ENCODE measurements at regions not wholly inside any gene's neighbourhood (a gene's known extent, or its start where the extent isn't known, plus 50 kb on each side); places are given as distances from the start of the nearest gene placed in this dataset.

DNA sequence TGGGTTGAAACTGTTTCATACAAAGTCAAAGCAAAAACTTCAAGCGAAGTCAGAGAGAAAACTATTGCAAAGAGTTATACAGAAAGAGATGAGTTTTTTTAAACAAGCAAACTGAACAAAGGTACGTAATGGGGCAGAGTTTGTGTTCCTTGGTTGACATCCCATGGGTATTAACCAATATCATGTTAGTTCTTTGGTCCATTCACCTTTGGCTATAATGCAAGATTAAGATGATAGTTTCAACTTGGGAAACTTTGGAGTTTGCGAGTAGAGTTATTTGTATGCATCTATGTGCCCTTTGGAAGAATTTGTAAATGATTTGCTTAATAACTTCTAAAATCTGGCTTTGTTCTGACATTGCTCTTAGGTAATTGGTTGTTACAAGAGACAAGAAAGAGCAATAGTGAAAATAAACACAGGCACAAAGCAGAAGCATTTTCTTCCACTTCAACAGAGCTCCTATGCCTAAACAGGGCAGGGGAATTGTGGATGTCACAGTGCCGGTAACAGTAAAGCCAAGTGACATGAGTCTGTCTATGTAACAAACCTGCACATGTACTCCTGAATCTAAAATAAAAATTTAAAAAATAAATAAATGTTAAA lies 936.1 kb downstream of the SUCLG1 start:
- Mint-ChIP-seq H3K4me3 (no peak overlapping the region), H3K9me3 (ENCODE audit: low read depth) (peaks cover 10% of the 10 kb centered on the region), H3K36me3 (no peaks in the 10 kb centered on the region), H3K27ac (no peak overlapping the region), H3K4me1 (no peaks in the 10 kb centered on the region), H3K27me3 (no peaks in the 10 kb centered on the region)
- no peak for DNase-seq
- CTCF ChIA-PET = no interaction called here
- no peak for ATAC-seq

DNA sequence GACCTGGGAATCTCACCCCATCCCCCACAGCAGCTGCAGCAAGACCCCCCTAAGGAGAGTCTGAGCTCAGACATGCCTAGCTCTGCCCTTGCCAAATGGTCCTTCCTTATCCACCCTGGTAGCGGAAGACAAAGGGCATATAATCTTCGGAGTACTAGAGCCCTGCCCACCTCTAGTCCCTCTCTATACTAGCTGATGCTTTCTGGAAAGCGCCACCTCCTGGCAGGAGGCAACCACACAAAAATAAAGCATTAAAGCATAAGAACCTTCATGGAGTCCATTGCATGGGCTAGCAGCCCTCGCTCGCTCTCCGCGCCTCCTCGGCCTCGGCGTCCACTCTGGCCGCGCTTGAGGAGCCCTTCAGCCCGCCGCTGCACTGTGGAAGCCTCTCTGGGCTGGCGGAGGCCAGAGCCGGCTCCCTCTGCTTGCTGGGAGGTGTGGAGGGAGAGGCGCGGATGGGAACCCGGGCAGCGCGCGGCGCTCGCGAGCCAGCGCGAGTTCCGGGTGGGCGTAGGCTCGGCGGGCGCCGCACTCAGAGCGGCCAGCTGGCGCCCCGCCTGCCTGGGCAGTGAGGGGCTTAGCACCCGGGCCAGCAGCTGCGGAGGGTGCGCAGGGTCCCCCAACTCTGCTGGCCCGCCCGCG lies 941.2 kb downstream of the SUCLG1 start:
- Mint-ChIP-seq H3K36me3 (no peaks in the 10 kb centered on the region), H3K9me3 (ENCODE audit: low read depth) (peaks cover 9% of the 10 kb centered on the region), H3K4me3 (no peak overlapping the region), H3K4me1 (no peaks in the 10 kb centered on the region), H3K27ac (no peak overlapping the region), H3K27me3 (no peaks in the 10 kb centered on the region)
- DNase-seq (no peak), ATAC-seq (no peak)
- CTCF ChIA-PET = no interaction called here

DNA sequence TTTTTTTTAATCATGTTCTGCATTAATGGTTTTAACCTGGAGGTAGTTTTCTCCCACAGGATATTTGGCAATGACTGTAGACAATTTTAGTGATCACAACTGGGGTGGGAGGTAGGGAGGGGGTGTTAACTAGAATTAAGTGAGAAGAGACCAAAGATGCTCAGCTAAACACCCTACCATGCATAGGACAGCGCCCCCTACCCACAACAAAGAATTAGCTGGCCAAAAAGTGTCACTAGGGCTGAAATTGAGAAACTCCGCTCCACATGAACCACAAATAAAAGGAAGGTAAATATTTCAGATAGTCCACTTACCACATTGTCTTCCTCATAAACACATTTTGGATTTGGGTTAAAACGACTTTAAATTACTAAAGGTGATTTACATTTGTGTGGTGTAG lies 942.6 kb downstream of the SUCLG1 start:
- no peak overlapping the region for H3K4me3 Mint-ChIP-seq
- H3K4me1 Mint-ChIP-seq = no peaks in the 10 kb centered on the region
- peaks cover 10% of the 10 kb centered on the region for H3K9me3 Mint-ChIP-seq (ENCODE audit: low read depth)
- H3K27me3 Mint-ChIP-seq = no peaks in the 10 kb centered on the region
- no peak overlapping the region for H3K27ac Mint-ChIP-seq
- H3K36me3 Mint-ChIP-seq = no peaks in the 10 kb centered on the region
- ATAC-seq (no peak), DNase-seq (no peak)
- CTCF ChIA-PET = no interaction called here

GRCh38 chr2:83487451-83487850 lies 971.6 kb downstream of the SUCLG1 start:
- Mint-ChIP-seq H3K27ac (no peak overlapping the region), H3K9me3 (ENCODE audit: low read depth) (no peaks in the 10 kb centered on the region), H3K4me1 (no peaks in the 10 kb centered on the region), H3K36me3 (no peaks in the 10 kb centered on the region), H3K4me3 (no peak overlapping the region), H3K27me3 (no peaks in the 10 kb centered on the region)
- ATAC-seq = no peak
- CTCF ChIA-PET = no interaction called here
- DNase-seq = no peak

- ATAC-seq (no peak), DNase-seq (no peak)
- H3K9me3 Mint-ChIP-seq (ENCODE audit: low read depth) = peaks cover 7% of the 10 kb centered on the region
- H3K27ac Mint-ChIP-seq = no peak overlapping the region
- no peaks in the 10 kb centered on the region for H3K36me3 Mint-ChIP-seq
- no peaks in the 10 kb centered on the region for H3K4me1 Mint-ChIP-seq
- H3K4me3 Mint-ChIP-seq = no peak overlapping the region
- no peaks in the 10 kb centered on the region for H3K27me3 Mint-ChIP-seq
- CTCF ChIA-PET = no interaction called here
Observed at GRCh38 chr2:83481436-83481835, 977.6 kb downstream of the SUCLG1 start.

GRCh38 chr2:83478037-83478436 lies 981.0 kb downstream of the SUCLG1 start:
- ATAC-seq (no peak), DNase-seq (no peak)
- Mint-ChIP-seq H3K27ac (no peak overlapping the region), H3K4me1 (no peaks in the 10 kb centered on the region), H3K27me3 (no peaks in the 10 kb centered on the region), H3K36me3 (no peaks in the 10 kb centered on the region), H3K4me3 (no peak overlapping the region), H3K9me3 (ENCODE audit: low read depth) (peaks cover 7% of the 10 kb centered on the region)
- CTCF ChIA-PET = no interaction called here

DNA sequence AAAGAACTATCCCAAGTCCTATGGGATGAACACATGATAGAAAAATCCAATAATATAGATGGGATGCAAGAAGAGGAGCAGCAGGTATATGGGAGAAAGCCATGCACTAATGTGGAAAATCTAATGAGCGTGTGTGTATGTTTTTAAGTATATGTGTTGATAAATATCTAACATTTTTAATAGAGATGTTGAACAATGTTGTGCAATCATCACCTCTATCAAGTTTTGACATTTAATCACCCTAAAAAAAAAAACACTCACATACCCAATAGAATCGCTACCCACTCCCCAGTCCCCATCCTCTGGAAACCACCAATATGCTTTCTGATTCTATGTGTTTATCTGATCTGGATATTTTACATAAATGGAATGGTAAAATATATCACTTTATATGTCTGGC lies 983.7 kb downstream of the SUCLG1 start:
- peaks cover 6% of the 10 kb centered on the region for H3K9me3 Mint-ChIP-seq (ENCODE audit: low read depth)
- ATAC-seq = no peak
- H3K27me3 Mint-ChIP-seq = no peaks in the 10 kb centered on the region
- no peak for DNase-seq
- H3K36me3 Mint-ChIP-seq = no peaks in the 10 kb centered on the region
- no peak overlapping the region for H3K27ac Mint-ChIP-seq
- CTCF ChIA-PET = no interaction called here
- H3K4me3 Mint-ChIP-seq = no peak overlapping the region
- no peaks in the 10 kb centered on the region for H3K4me1 Mint-ChIP-seq

DNA sequence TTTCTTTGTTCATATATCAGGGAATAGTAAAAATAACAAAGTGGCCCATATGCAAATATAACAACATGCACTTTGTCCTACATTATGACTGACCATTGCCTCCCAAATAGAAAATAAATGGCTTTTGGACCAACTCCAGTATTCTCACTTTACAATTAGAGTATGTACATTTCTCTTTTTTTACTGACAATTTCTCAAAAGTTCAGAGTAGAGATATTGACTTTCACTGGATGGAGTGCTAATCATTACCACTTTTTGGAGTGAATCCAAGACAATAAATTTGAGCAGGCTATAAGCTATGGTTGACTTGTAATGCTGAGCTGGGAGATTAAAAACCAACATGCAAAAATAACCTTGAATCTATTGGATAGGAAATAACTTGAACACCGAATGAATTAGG lies 987.4 kb downstream of the SUCLG1 start:
- CTCF ChIA-PET = no interaction called here

DNA sequence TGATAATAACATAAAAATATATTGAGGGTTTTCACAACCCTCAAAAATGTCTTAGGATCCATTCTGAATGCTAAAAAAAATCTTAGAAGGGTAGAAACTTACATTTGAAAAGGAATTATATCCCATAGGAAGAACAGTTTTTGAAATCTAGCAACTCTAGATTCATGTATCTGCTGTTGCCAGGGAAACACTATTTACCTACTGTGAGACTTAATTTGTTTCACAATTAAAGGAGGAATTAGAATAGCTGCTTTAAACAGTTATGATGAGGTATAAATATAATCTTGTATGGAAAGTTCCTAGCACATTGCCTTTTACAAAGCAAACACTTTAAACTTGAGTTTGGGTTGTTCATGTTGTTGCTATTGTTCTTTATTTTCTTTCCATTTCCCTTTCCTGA lies 988.2 kb downstream of the SUCLG1 start:
- no peaks in the 10 kb centered on the region for H3K27me3 Mint-ChIP-seq
- no peak for DNase-seq

More for the DNA sequence above, 987.4 kb downstream of the SUCLG1 start:
- H3K27me3 Mint-ChIP-seq = no peaks in the 10 kb centered on the region
- no peaks in the 10 kb centered on the region for H3K36me3 Mint-ChIP-seq
- no peaks in the 10 kb centered on the region for H3K4me1 Mint-ChIP-seq
- ATAC-seq (no peak), DNase-seq (no peak)
- no peak overlapping the region for H3K4me3 Mint-ChIP-seq
- H3K9me3 Mint-ChIP-seq (ENCODE audit: low read depth) = peaks cover 8% of the 10 kb centered on the region
- H3K27ac Mint-ChIP-seq = no peak overlapping the region

GRCh38 chr2:83464444-83464843 lies 994.6 kb downstream of the SUCLG1 start:
- Mint-ChIP-seq H3K9me3 (ENCODE audit: low read depth) (peaks cover 8% of the 10 kb centered on the region), H3K4me1 (no peaks in the 10 kb centered on the region), H3K36me3 (no peaks in the 10 kb centered on the region), H3K27ac (no peak overlapping the region), H3K27me3 (no peaks in the 10 kb centered on the region), H3K4me3 (no peak overlapping the region)
- no peak for DNase-seq
- CTCF ChIA-PET = no interaction called here
- ATAC-seq = no peak

More for the DNA sequence above, 988.2 kb downstream of the SUCLG1 start:
- Mint-ChIP-seq H3K9me3 (ENCODE audit: low read depth) (peaks cover 8% of the 10 kb centered on the region), H3K27ac (no peak overlapping the region), H3K4me3 (no peak overlapping the region), H3K4me1 (no peaks in the 10 kb centered on the region), H3K36me3 (no peaks in the 10 kb centered on the region)
- CTCF ChIA-PET = no interaction called here
- ATAC-seq = no peak

GRCh38 chr2:83462881-83463280 lies 996.2 kb downstream of the SUCLG1 start:
- CTCF ChIA-PET = no interaction called here
- Mint-ChIP-seq H3K9me3 (ENCODE audit: low read depth) (peaks cover 7% of the 10 kb centered on the region), H3K36me3 (no peaks in the 10 kb centered on the region), H3K27ac (no peak overlapping the region), H3K4me1 (no peaks in the 10 kb centered on the region), H3K27me3 (no peaks in the 10 kb centered on the region), H3K4me3 (no peak overlapping the region)
- ATAC-seq (no peak), DNase-seq (no peak)

GRCh38 chr2:83461135-83461534 lies 997.9 kb downstream of the SUCLG1 start:
- DNase-seq (no peak), ATAC-seq (no peak)
- H3K36me3 Mint-ChIP-seq = no peaks in the 10 kb centered on the region
- no peak overlapping the region for H3K4me3 Mint-ChIP-seq
- no peaks in the 10 kb centered on the region for H3K27me3 Mint-ChIP-seq
- CTCF ChIA-PET = no interaction called here
- no peaks in the 10 kb centered on the region for H3K4me1 Mint-ChIP-seq
- peaks cover 6% of the 10 kb centered on the region for H3K9me3 Mint-ChIP-seq (ENCODE audit: low read depth)
- no peak overlapping the region for H3K27ac Mint-ChIP-seq

GRCh38 chr2:83459456-83459855 lies 999.6 kb downstream of the SUCLG1 start:
- Mint-ChIP-seq H3K36me3 (no peaks in the 10 kb centered on the region), H3K27ac (no peak overlapping the region), H3K27me3 (no peaks in the 10 kb centered on the region), H3K4me3 (no peak overlapping the region), H3K4me1 (no peaks in the 10 kb centered on the region), H3K9me3 (ENCODE audit: low read depth) (peaks cover 6% of the 10 kb centered on the region)
- ATAC-seq = no peak
- no peak for DNase-seq
- CTCF ChIA-PET = no interaction called here

DNA sequence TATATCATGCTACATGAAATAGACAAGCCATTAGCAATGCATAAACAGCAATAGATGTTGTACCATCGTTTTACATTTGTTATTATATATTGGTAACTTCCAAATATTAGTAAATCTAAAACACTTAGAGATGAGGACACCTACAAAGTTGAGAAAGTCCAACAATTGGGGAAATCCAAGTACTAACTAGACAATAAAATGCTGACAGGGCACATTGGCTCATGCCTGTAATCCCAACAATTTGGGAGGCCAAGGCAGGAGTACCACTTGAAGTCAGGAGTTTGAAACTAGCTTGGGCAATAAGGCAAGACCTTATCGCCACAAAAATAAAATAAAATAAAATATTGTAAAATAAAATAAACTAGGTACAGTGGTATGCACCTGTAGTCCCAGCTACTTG lies 1023.1 kb downstream of the SUCLG1 start:
- H3K27ac Mint-ChIP-seq = no peak overlapping the region
- DNase-seq = no peak

GRCh38 chr2:83420993-83421392 lies 1038.1 kb downstream of the SUCLG1 start:
- ATAC-seq (no peak), DNase-seq (no peak)
- H3K27ac Mint-ChIP-seq = no peak overlapping the region
- H3K4me3 Mint-ChIP-seq = no peak overlapping the region
- peaks cover 11% of the 10 kb centered on the region for H3K9me3 Mint-ChIP-seq (ENCODE audit: low read depth)
- no peaks in the 10 kb centered on the region for H3K27me3 Mint-ChIP-seq
- H3K4me1 Mint-ChIP-seq = no peaks in the 10 kb centered on the region
- CTCF ChIA-PET = no interaction called here
- H3K36me3 Mint-ChIP-seq = no peaks in the 10 kb centered on the region

More for the DNA sequence above, 1023.1 kb downstream of the SUCLG1 start:
- Mint-ChIP-seq H3K27me3 (no peaks in the 10 kb centered on the region), H3K4me3 (no peak overlapping the region), H3K4me1 (no peaks in the 10 kb centered on the region), H3K9me3 (ENCODE audit: low read depth) (peaks cover 6% of the 10 kb centered on the region), H3K36me3 (no peaks in the 10 kb centered on the region)
- CTCF ChIA-PET = no interaction called here
- no peak for ATAC-seq

Measured in activated CD8-positive, alpha-beta memory T cell treated with anti-CD3 and anti-CD28 coated beads, Interleukin-2, amount 10 ng/mL, durations not matched to agents 7 days and 5 days (primary cell).